Progenitor cell of endocrine pancreas (in vitro differentiated cells): ENCODE measurements at regions not wholly inside any gene's neighbourhood (a gene's known extent, or its start where the extent isn't known, plus 50 kb on each side); places are given as distances from the start of the nearest gene placed in this dataset.

Experiments
- DNase-seq: peaks from one replicate; pipeline ENCODE4 v3.0.0; 2021; ENCODE audit warnings: low spot score; ENCODE audit not compliant: unreplicated experiment
- H3K27ac Mint-ChIP-seq: 2 replicates; pipeline ENCODE4 v1.8.0; 2021; ENCODE audit warnings: mild to moderate bottlenecking, moderate library complexity, mixed read lengths
- H3K27me3 Mint-ChIP-seq: 2 replicates; pipeline ENCODE4 v1.8.0; 2021; ENCODE audit warnings: mixed read lengths
- H3K36me3 Mint-ChIP-seq: 2 replicates; pipeline ENCODE4 v1.8.0; 2022; ENCODE audit warnings: mixed read lengths; ENCODE audit not compliant: insufficient read depth
- H3K4me1 Mint-ChIP-seq: 2 replicates; pipeline ENCODE4 v1.8.0; 2021; ENCODE audit warnings: low read depth, mixed read lengths
- H3K4me3 Mint-ChIP-seq: 2 replicates; pipeline ENCODE4 v1.8.0; 2021; ENCODE audit warnings: low read depth, mild to moderate bottlenecking, moderate library complexity, mixed read lengths
- H3K9me3 Mint-ChIP-seq: 2 replicates; pipeline ENCODE4 v1.8.0; 2021; ENCODE audit warnings: low read depth, mixed read lengths
- CTCF ChIP-seq: fragments of 200-600 bp; sonication (generic); IDR thresholded peaks from one replicate; pipeline ENCODE4 v1.5.0; 2021; ENCODE audit warnings: antibody characterized with exemption, mild to moderate bottlenecking; ENCODE audit not compliant: unreplicated experiment

DNA sequence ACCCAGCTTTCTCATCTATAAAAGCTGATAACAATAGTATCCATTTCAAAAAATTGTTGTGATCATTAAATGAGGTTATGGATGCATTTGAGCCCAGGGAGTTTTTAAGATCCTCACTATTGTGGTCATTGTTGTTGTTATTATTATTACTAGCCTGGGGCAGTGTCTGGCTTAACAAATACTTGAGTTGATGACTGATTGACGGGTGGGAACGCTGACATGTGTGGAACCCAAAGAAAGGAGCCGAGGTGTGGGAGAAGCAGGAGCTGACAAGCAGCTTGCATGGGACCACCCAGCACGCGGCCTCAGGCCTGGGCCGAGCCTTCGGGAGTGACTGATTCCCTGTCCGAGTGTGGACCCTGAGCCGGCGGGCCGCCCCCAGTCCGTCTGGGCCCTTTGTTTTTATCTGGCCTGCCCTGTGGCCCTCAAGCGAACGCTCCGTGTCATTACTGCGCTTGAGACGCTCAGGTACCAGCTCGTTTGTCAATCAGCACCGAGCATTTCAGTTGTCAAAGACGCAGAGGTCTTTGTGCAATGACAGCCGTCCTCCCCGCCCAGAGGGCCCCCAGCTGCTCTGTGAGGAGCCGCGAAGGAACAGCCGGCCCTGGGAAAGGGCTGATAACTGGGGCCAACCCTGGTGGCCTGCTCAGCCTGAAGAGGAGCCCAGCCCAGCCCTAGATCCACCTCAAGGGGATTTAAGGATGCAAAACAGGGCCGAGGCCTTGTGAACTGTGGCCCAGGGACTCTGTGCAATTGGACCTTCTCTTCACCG is 132.9 kb upstream of the FOXF1 start:
- H3K36me3 Mint-ChIP-seq: no peaks in the 10 kb centered on the region
- no peak overlapping the region for H3K4me3 Mint-ChIP-seq
- H3K27me3 Mint-ChIP-seq: peaks cover 33% of the 10 kb centered on the region
- H3K27ac Mint-ChIP-seq: no peak overlapping the region
- H3K4me1 Mint-ChIP-seq: no peaks in the 10 kb centered on the region
- H3K9me3 Mint-ChIP-seq: peaks cover 9% of the 10 kb centered on the region
- no peak for DNase-seq
- no peak for TF ChIP-seq CTCF

GRCh38 chr16:86378128-86378527 is 132.2 kb upstream of the FOXF1 start:
- H3K36me3 Mint-ChIP-seq: no peaks in the 10 kb centered on the region
- DNase-seq: no peak
- peaks cover 9% of the 10 kb centered on the region for H3K9me3 Mint-ChIP-seq
- H3K27me3 Mint-ChIP-seq: peaks cover 38% of the 10 kb centered on the region
- no peak overlapping the region for H3K27ac Mint-ChIP-seq
- no peak overlapping the region for H3K4me3 Mint-ChIP-seq
- no peak for TF ChIP-seq CTCF
- no peaks in the 10 kb centered on the region for H3K4me1 Mint-ChIP-seq

GRCh38 chr16:86378831-86379504 is 131.4 kb upstream of the FOXF1 start:
- Mint-ChIP-seq H3K4me3 (no peak overlapping the region), H3K27ac (no peak overlapping the region), H3K36me3 (no peaks in the 10 kb centered on the region), H3K27me3 (peaks cover 44% of the 10 kb centered on the region), H3K4me1 (peaks cover 2% of the 10 kb centered on the region), H3K9me3 (peaks cover 9% of the 10 kb centered on the region)
- no peak for DNase-seq
- TF ChIP-seq CTCF: no peak

- peaks cover 5% of the 10 kb centered on the region for H3K9me3 Mint-ChIP-seq
- no peak for TF ChIP-seq CTCF
- H3K27ac Mint-ChIP-seq: no peak overlapping the region
- no peak overlapping the region for H3K4me3 Mint-ChIP-seq
- H3K27me3 Mint-ChIP-seq: peaks cover 45% of the 10 kb centered on the region
- no peaks in the 10 kb centered on the region for H3K36me3 Mint-ChIP-seq
- H3K4me1 Mint-ChIP-seq: peaks cover 2% of the 10 kb centered on the region
- no peak for DNase-seq
These were observed 130.9 kb upstream of the FOXF1 start for GRCh38 chr16:86379505-86379846.

DNA sequence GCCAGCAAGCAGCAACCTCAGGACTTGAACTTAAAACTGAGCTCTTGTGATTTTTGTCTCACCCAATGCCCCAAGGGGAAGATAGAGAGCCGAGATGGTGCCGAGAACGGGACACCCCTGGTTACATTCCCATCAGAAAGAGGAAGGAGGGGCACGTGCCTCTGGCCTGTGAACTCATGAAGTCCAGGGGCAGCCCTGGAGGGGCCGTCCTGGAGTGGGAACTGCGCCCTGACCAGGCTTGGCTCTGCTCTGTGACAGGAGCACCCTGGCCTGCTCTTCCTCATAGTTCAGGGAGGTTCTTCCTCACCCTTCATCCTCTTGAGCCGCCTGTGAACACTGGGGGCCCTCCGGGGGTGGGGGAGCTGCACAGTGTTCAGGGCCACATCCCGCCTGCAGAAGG is 130.3 kb upstream of the FOXF1 start:
- DNase-seq: no peak
- peaks cover 45% of the 10 kb centered on the region for H3K27me3 Mint-ChIP-seq
- H3K4me1 Mint-ChIP-seq: peaks cover 2% of the 10 kb centered on the region
- H3K36me3 Mint-ChIP-seq: no peaks in the 10 kb centered on the region
- no peak overlapping the region for H3K4me3 Mint-ChIP-seq
- no peaks in the 10 kb centered on the region for H3K9me3 Mint-ChIP-seq
- H3K27ac Mint-ChIP-seq: no peak overlapping the region
- no peak for TF ChIP-seq CTCF
